DMS79 treated with DMSO at 0.1 percent for 48 hours (cell line): ENCODE measurements at regions not wholly inside any gene's neighbourhood (a gene's known extent, or its start where the extent isn't known, plus 50 kb on each side); places are given as distances from the start of the nearest gene placed in this dataset.
"Not testable (repeated sequence)": the region's sequence is repeated elsewhere in the genome, so short reads cannot be mapped to it uniquely, and the experiment has no call there.

ENCODE experiments used
- DNase-seq: peaks from one replicate; lab custom pipeline; 2025; lab: John Stamatoyannopoulos, UW

DNA sequence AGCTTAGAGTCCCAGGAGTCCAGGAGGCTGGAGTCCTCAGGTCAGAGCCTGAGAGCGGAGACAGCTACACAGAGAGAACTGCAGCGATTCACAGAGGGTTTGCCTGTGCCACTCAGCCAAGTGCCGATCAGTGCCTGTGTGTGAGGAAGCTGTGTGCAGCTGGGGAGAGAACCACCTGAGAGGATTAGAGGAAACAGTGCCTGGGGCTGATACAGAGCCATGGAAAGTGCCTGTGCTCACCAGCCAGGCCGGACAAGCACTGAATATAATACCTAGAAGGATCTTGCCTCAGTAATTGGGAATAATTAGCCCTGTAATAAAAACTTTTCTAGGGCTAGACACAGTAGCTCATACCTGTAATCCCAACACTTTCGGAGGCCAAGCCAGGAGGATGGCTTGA is 134.7 kb downstream of the ARHGAP11B start:
- DNase-seq: not testable (repeated sequence)

DNA sequence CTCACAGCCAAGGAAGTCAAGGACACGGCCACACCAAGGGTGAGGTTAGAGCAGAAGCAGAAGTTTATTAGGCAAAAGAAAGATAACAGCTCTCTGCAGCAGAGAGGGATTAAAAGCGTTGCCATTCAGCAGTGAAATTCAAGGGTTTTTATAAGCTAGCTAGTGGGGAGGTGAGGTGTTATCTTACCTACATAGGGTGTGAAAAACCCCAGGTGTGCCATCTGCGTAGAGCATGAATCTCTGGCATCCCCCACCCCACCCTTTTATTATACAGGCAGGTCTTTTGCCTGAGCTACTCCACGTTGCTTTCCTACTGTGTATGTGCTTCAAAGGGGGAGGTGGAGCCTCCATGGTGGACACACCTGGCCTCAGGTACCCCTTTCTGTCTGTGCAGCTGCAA is 135.4 kb downstream of the ARHGAP11B start:
- DNase-seq: not testable (repeated sequence)

DNA sequence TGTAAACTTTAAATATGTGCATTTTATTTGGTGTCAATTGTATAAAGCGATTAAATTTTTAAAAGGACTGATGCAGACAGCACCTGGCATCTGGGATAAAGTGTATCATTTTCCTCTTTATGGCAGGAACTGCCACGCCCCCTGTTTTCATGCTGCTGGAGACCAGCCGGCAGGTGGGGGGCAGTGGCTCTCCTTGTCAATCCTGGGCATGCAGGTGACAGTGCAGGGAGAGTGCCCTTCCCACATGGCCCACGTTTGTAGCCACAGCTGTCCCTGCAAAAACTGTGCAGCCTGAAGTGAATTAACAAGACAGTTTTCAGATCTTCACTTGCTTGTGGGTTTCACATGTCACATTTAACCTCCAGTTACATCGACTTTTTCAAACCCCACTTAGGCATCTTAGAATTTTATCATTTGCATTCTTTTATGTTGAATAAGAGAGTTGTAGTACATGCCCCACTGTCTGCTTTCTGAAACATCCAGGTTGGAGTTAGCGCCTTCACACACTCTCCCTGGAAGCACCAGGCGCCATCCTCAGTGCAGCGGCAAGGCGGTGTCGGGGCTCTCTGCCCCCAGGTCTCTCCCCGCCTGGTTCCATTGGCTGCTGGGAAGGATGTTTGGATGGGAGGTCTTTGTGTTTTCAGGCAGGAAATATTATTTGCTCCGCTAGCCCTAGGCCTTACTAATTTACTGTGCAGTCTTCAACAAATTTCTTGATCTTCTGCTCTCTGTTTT is 134.2 kb upstream of the FAN1 start:
- not testable (repeated sequence) for DNase-seq

DNA sequence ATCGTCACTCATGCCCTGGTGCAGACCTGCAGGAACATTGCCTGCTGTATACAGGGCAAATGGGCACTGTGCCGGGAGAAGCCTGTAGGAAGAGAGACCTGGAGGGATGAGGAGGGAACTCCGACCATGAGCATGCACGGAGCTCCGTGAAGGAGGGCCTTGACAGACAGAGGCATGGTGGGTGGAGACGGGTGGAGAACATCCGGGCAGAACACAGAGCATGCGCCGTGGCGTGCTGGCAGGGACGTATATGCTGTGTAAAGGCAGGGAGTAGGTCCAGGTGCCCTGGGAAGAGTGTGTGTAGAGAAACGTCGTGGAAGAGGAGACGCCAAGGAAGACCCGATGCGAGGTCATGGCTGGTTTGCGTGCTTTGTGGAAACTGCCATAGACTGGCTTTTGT is 133.0 kb upstream of the FAN1 start:
- DNase-seq: no peak

DNA sequence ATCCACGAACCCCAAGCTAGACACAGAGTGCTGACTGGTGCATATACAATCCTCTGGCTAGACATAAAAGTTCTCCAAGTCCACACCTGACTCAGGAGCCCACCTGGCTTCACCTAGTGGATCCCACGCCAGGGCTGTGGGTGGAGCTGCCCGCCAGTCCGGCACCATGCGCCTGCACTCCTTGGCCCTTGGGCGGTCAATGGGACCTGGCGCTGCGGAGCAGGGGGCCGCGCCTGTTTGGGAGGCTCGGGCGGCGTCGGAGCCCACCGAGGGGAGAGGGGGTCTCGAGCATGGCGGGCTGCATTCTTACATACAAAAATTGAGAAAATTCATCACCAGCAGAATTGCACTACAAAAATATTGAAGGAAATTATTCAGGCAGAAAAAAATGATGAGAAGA is 120.7 kb upstream of the FAN1 start:
- DNase-seq: no peak

DNA sequence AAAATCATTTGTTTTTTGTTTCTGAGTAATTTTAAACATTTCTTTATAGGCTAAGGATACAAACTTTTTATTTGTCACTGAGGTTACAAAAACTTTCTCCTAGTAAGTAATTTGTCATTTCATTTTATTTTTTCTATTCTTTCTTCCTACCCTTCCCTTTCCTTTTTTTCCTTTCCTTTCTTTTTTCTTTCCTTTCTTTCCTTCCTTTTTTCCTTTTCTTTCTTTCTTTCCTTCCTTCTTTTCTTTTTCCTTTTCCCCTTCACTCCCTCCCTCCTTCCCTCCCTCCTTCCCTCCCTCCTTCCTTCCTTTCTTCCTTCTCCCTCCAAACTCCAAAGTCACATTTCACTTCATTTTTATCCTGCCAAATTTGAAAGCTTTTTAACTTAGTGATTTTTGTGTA is 115.1 kb upstream of the FAN1 start:
- no peak for DNase-seq

DNA sequence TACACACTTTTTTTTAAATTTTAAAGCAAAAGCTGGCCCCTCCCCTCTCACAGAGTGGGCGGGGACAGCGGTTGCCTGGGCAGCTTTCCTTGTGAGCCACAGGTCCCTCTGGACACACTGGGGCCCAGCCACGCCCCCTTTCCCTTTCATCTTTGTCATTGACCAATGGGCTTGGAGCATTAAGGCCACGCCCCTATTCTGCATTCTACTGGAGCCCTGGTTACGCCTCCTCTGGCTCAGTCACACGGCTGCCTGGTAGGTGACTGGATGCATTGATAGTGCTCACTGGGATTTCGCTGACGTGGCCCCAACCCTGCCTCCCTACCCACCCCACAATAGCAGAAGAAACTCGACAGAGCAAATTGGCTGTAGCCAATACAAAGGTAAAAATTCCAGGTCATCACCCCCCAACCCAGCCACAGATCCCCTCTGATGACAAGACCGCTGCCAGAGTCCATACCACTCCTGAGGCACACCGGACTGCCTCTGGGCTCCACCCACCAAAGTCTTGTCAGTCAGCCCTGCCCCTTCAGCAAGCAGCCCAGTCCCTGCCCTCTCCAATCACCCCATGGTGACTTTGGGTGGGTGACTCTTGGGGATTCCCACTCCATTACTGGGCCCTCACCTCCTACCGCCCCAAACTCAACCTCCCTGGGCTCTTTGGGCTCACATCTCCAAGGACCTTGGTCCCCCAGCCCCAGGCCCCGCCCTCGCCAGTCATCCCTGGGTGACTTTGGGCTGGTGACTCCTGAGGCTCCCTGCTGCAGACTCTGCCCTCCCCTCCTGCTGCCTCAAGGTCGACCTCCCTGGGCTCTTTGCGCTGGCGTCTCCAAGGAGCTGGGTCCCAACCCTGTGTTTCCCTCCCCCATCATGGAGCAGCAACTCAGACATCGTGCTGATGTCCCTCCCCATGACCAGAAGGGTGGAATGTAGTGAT is 112.2 kb upstream of the FAN1 start:
- no peak for DNase-seq

DNA sequence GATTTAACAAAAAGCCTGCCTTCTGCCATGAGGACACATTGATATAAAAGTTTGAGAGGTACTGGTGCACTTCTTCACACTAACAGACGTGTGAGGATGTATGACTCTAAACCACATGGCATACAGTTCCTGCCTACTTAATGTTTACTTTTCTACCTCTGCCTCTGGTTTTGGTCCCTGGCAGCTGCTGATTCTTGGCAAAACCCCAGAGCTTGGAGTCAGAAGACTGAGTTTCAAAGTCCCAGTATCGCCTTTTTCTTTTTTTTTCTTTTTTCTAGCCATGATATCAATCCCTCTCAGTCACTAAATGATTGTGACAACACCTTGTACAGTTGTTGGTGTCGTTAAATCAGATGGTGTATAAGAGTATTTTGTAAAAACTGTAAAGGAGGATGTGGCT is 110.9 kb upstream of the FAN1 start:
- peak; percentile 26 for DNase-seq

DNA sequence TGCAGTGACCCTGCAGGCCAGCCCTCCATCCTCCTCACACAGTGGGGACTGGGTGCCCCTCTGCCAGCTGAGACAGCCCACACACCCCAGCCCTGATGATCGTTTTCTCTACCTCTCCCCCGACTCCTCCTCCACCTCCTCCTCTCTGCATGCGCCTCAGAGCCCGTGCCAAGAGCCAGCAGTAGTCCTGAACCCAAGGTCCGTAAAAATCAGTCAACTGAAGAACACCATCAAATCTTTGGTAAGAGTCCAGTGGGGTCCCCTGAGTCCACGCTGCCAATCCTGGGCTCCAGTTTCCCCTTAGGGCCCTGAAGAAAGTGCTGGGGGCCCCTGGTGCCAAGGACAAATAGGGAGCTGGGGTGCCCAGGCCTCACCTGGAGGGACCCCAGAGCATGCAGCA is 109.3 kb upstream of the FAN1 start:
- no peak for DNase-seq

DNA sequence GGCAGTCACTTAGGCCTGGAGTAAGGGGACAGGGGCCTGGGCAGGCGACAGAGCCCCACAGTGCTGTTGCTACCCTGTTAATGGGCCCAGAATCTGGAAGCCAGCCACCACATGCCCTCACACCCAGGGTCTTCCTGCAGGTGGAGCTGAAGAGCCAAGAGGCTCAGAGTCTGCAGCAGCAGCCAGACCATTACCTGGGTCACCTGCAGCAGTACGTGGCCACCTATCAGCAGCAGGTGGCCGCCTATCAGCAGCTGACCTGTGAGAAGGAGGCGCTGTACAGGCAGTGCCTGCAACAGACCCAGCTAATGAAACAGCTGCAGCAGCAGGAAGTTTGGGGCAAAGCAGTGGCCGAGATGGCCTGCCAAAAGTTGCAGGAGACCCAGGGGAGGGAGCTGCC is 104.2 kb upstream of the FAN1 start:
- not testable (repeated sequence) for DNase-seq

DNA sequence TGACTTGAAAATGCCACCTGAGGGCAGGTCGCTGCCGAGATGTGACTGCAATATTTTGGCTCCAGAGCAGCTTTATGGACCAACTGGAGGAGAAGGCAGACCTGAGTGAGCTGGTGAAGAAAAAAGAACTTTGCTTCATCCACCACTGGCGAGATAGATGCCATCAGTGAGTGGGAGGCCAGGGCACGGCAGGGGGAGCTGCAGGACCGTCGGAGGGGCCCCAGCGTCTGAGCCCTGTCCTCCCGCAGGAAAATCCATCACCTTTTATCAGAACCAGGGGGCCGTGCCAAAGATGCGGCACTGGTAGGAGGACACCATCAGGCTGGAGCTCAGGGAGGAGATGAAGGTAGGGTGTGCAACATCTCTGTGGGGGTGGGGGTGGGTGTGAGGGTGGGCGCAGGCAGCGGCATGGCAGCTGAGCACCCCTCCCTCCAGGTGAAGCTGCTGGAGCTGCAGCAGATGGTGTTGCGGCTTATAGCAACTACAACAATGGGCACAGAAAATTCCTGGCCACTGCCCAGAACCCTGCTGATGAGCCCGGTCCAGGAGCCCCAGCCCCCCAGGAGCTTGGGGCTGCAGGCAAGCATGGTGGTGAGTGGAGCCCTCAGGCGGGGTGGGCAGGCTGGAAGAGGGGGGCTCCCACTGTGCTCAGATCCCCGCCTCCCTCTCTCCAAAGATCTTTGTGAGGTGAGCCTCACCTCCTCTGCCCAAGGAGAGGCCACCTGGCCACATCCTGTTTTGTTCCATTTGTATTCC is 102.4 kb upstream of the FAN1 start:
- peak; percentile 13 for DNase-seq

DNA sequence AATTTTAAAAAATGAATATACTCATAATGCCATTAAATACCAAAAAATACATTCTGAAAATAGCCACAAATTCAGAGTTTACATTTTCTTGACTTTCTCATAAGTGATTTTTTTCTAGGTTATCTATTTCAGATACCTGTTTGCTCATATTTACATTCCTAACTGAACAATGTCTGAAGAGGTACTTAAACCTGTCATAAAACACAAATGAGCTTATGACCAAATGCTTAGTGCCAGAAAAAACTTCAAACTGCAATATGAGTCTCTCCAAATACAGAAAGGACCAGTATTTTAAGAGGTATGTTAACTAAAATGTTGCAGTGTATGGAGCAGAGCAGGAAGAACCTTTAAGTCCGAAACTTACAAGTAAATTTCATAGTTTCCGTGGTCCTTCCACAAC is 101.7 kb upstream of the FAN1 start:
- DNase-seq: peak; percentile 33

DNA sequence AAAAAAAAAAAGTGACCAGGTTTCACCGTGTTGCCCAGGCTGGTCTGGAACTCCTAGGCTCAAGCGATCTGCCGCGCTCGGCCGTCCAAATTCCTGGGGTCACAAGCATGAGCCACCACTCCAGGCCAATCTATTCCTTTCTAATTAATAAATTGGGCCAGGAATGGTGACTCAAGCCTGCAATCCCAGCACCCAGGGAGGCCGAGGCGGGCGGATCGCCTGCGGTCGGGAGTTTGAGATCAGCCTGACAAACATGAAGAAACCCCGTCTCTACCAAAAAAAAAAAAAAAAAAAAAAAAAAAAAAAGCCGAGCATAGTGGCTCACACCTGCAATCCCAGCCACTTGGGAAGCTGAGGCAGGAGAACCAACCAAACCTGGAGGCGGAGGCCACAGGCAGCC is 100.0 kb upstream of the FAN1 start:
- DNase-seq: not testable (repeated sequence)

DNA sequence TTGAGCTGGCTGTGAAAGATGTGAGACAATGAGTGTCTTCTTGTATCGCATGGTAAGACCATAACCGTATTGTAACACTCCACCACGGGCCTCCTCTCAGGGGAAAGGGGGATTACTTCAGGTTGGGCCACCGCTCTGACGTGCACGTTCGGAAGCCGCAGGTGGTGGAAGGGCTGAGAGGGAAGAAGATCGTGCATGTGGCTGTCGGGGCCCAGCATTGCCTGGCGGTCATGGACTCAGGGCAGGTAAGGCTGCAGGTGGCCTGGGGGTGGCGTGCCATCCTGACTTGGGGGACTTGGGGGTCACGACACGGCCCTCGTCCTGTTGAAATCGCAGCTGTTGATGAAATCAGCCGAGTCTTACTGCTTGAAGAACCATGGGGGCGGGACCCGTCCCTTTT is 87.3 kb upstream of the FAN1 start:
- DNase-seq: no peak

DNA sequence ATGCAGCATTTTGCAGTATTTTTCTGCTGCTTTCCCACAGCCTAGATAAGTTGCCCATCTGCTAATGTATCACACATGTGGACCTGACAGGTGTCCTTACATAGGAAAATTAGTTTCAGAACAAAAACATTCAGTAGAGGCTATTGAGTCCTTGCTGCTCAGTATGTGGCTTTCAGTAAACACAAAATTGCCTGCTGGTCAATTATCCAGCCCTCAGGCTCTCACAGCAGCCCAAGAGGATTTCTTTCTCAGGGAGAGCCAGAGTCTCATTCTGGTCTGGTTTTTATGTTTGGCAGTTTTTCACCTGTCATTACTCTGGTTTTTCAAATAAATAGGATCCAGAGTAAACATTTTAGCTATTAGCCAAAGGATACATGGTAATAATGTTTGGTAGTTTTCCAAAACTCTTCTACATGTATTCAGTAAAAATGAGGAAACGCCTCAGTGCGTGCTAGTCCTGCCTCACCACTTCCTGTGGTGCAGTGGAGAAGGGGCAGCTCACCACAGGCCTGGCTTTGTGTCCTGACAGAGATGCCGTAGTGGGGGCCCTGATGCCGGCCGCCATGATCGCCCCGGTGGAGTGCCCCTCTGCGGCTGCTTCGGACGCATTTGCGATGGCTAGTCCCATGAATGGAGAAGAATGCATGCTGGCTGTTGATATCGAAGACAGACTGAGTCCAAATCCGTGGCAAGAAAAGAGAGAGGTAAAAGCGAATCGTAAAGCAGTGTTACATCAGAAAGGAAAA is 80.5 kb upstream of the FAN1 start:
- peak; percentile 28 for DNase-seq

DNA sequence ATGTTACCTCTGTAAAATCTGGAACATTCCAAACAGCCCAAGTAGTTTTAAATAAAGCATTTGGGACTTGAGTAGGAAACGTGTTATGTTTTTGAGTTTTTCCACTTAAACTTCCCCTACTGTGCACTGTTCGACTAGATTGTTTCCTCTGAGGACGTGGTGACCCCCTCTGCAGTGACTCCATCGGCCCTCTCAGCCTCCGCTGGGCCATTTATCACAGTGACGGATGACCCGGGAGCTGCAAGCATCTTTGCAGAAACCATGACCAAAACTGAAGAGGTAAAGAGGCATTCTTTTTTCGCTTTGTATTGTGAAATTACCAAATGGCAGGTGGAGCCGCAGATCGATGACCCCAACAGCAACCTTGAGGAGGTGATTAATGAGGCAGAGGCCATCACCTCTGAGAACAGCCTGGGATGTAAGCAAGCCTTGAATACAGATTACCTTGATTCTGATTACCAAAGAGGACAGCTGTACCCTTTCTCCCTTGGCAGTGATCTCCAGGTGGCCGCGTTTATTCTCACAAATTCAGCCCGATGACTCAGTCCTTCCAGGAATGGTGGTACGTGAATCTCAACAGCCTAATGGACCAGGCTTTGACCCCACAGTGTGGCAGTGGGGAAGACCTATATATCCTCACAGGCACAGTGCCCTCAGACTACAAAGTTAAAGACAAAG is 79.1 kb upstream of the FAN1 start:
- DNase-seq: peak; percentile 40

DNA sequence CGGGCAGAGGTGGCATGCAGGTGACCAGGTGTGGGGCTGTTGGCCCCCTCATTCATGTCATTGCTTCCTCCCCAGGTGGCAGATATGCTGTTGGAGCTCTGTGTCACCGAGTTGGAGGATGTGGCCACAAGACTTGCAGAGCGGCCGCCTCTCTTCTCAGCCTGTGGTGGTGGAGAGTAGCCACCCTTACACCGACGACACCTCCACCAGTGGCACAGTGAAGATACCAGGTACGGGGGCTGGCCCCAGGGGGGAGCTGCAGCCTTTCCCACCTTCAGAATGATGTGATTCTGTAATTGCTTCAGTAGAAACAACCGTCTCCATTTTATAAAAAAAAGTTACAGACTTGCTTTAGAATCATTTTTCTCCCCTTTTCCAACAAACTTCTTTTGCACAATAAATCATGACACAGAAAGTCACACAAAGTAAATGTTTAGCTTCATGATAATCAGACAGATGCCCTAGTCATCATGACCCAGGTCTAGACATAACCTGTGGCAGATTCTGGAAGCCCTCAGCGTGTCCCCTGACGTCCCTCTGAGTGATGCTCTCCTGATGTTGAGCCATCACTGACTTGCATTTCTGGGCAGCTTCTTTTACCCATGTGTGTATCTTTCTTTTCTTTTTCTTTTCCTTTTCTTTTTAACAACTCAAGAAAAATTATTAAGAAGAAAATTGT is 76.0 kb upstream of the FAN1 start:
- no peak for DNase-seq

DNA sequence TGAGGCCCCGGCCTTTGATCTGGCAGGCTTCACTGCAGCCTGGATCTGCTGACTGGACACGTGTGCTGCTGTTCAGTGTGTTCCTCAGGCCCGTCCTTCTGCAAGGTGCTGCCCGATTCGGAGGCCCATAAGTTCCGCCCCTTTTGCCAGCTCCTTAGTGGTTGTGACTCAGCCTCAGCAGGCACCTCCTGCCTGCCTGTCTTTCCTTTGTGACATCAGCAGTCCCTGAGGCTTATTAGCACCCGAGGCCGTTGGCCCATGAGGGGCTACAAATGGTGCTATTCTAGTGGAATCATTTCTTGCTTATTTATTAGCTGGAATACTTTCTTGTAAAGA is 75.4 kb upstream of the FAN1 start:
- not testable (repeated sequence) for DNase-seq

DNA sequence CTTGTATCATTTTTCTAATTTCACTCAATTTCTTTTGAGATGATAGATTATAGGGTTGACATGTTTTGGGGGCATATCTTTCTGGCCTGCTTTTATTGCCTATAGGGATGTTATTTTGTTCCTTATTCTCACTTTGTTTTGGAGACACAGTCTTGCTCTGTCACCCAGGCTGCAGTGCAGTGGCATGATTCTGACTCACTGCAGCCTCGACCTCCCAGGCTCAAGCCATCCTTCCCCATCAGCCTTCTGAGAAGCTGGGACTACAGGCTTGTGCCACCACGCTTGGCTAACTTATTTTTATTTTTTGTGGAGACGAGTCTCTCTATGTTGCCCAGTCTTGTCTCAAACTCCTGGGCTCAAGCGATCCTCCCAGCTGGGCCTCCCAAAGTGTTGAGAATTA is 72.8 kb upstream of the FAN1 start:
- DNase-seq: no peak

DNA sequence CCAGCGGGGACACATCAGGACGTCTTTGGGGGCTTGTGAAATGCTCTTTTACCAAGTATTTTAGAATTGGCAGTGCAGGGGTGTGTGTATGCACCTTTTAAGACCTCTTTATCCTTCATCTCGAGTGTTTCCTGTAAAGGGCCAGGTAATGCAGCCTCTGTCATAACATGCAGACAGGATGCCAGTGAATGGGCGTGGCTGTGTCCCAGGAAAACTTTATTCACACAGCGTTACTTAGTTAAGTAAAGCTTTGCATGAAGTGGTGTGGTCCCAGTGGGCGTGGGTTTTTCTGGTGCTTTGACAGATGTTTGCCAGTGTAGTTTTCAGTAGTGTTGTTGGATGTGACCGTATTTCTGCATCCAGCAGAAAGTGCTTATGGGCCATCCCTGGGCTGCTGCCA is 70.3 kb upstream of the FAN1 start:
- DNase-seq: not testable (repeated sequence)

DNA sequence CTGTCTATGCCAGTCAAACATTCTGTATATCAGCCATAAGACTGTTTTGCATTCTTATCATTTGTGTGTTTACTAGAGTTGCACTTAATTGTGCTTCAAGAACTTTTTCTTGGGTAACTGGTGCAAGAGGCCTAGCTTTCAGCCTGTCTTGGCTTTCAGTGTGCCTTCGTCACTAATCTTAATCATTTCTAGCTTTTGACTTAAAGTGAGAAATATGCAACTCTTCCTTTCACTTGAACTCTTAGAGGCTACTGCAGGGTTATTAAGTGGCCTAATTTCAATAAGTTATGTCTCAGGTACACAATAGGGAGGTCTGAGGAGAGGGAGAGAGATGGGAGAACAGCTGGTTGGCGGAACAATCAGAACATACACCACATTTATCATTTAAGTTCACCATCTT is 62.1 kb upstream of the FAN1 start:
- not testable (repeated sequence) for DNase-seq
